Body of pancreas (tissue), 4 donors: ENCODE measurements at regions not wholly inside any gene's neighbourhood (a gene's known extent, or its start where the extent isn't known, plus 50 kb on each side); places are given as distances from the start of the nearest gene placed in this dataset.
"Not testable (repeated sequence)": the region's sequence is repeated elsewhere in the genome, so short reads cannot be mapped to it uniquely, and the experiment has no call there.

Source experiments
- ATAC-seq: fragments of 150-250 bp; one replicate; pipeline ENCODE4 v1.9.1; 2016
- DNase-seq, 4 donors: peaks; one replicate each; pipeline ENCODE4 v3.0.0-alpha.2; 2019
- H3K27ac ChIP-seq, 4 donors: fragments of 200-600 bp; sonication (generic); 1 replicate in 3 of 4; 2 replicates in 1 of 4; pipeline versions ENCODE4 v1.5.1 to v1.6.1; 2016 to 2019; ENCODE audit warnings: mild to moderate bottlenecking in 1 of 4, mixed read lengths in 1 of 4, moderate library complexity in 1 of 4
- H3K27me3 ChIP-seq, 2 donors: fragments of 200-600 bp; sonication (generic); one replicate each; pipeline ENCODE4 v1.6.0; 2016; ENCODE audit warnings: mild to moderate bottlenecking in 1 of 2
- H3K36me3 ChIP-seq, 2 donors: fragments of 200-600 bp; sonication (generic); replicated peaks in 1 of 2; 2 replicates each; pipeline ENCODE4 v1.5.1; 2016; ENCODE audit warnings: low read depth in 2 of 2; ENCODE audit not compliant: insufficient read depth in 1 of 2
- H3K4me1 ChIP-seq: fragments of 200-600 bp; sonication (generic); one replicate; pipeline ENCODE4 v1.6.0; 2016
- H3K4me3 ChIP-seq, 2 donors: fragments of 200-600 bp; sonication (generic); 1 replicate in 1 of 2; 2 replicates in 1 of 2; pipeline ENCODE4 v1.5.1; 2016 to 2019
- H3K9me3 ChIP-seq, 3 donors: fragments of 200-600 bp; sonication (generic); 1 replicate in 2 of 3; 2 replicates in 1 of 3; pipeline ENCODE4 v1.5.1; 2016
- CTCF ChIP-seq, 7 experiments: fragments of 450-650 bp in 4 of 7; fragments of 200-600 bp in 3 of 7; sonication (generic) in 3 of 7; IDR thresholded peaks; one replicate each; pipeline ENCODE4 v1.5.1; 2016 to 2019; ENCODE audit warnings: antibody characterized with exemption in 7 of 7
- POLR2A ChIP-seq, 3 donors: fragments of 450-650 bp; IDR thresholded peaks; one replicate each; pipeline ENCODE4 v1.6.1; 2016; ENCODE audit warnings: antibody characterized with exemption in 3 of 3, mild to moderate bottlenecking in 2 of 3
- WGBS, 2 donors: methylation state at CpG; one replicate each; pipeline ENCODE4 v1.1.5; 2017; 5-methylcytosine and 5-hydroxymethylcytosine counted together
- intact Hi-C: fragments of 100-400 bp; cut with DNase I; formaldehyde crosslinking; loops from one replicate; pipeline ENCODE4 v1.15.1; 2023

GRCh38 chrX:19256986-19257385 lies 86.7 kb upstream of the PDHA1 start:
- 69 to 84% methylated on average over 8 of the region's 8 CpGs for WGBS, 2 donors
- Histone ChIP-seq H3K4me3 (no peak overlapping the region), H3K27me3 (no peaks in the 10 kb centered on the region), H3K27ac (no peak overlapping the region), H3K9me3 (no peaks in the 10 kb centered on the region), H3K4me1 (no peaks in the 10 kb centered on the region), H3K36me3 (no peaks in the 10 kb centered on the region)
- intact Hi-C loops = no loop called here
- DNase-seq (no peak), ATAC-seq (no peak)
- TF ChIP-seq CTCF (IDR thresholded peaks at IDR 0.05) (no peak), POLR2A (IDR thresholded peaks at IDR 0.05) (no peak)

- 73 to 80% methylated on average over 6 to 9 of the region's 10 CpGs for WGBS, 2 donors
- H3K27me3 ChIP-seq, H3K4me3 ChIP-seq, ATAC-seq, DNase-seq, H3K36me3 ChIP-seq, intact Hi-C loops, H3K4me1 ChIP-seq, H3K9me3 ChIP-seq, H3K27ac ChIP-seq: not testable (repeated sequence)
Measured at GRCh38 chrX:19261026-19261425, 82.7 kb upstream of the PDHA1 start.

- Histone ChIP-seq H3K27ac (no peak overlapping the region), H3K4me3 (no peak overlapping the region), H3K36me3 (no peaks in the 10 kb centered on the region), H3K27me3 (no peaks in the 10 kb centered on the region), H3K9me3 (no peaks in the 10 kb centered on the region), H3K4me1 (no peaks in the 10 kb centered on the region)
- intact Hi-C loops = no loop called here
- no peak for DNase-seq
- 60 to 64% methylated on average over 1 of the region's 1 CpG for WGBS, 2 donors
- no peak for ATAC-seq
- TF ChIP-seq CTCF (IDR thresholded peaks at IDR 0.05) = no peak
- no peak for TF ChIP-seq POLR2A (IDR thresholded peaks at IDR 0.05)
Measured at GRCh38 chrX:19270727-19271126, 73.0 kb upstream of the PDHA1 start.

GRCh38 chrX:19272452-19272851 lies 71.3 kb upstream of the PDHA1 start:
- H3K27ac ChIP-seq = no peak overlapping the region
- WGBS, 2 donors = 80 to 83% methylated on average over 2 of the region's 2 CpGs
- intact Hi-C loops = no loop called here
- H3K27me3 ChIP-seq = no peaks in the 10 kb centered on the region
- ATAC-seq (no peak), DNase-seq (no peak)
- TF ChIP-seq POLR2A (IDR thresholded peaks at IDR 0.05) = no peak
- no peak for TF ChIP-seq CTCF (IDR thresholded peaks at IDR 0.05)
- H3K9me3 ChIP-seq = no peaks in the 10 kb centered on the region
- no peak overlapping the region for H3K4me3 ChIP-seq
- H3K36me3 ChIP-seq = no peaks in the 10 kb centered on the region
- no peaks in the 10 kb centered on the region for H3K4me1 ChIP-seq

GRCh38 chrX:19280636-19281035 lies 63.1 kb upstream of the PDHA1 start:
- no peaks in the 10 kb centered on the region for H3K9me3 ChIP-seq
- no peaks in the 10 kb centered on the region for H3K4me1 ChIP-seq
- H3K27me3 ChIP-seq = no peaks in the 10 kb centered on the region
- no peak overlapping the region for H3K27ac ChIP-seq
- H3K4me3 ChIP-seq = no peak overlapping the region
- TF ChIP-seq CTCF (IDR thresholded peaks at IDR 0.05) (no peak), POLR2A (IDR thresholded peaks at IDR 0.05) (no peak)
- ATAC-seq (no peak), DNase-seq (no peak)
- no peaks in the 10 kb centered on the region for H3K36me3 ChIP-seq
- WGBS, 2 donors = 56 to 86% methylated on average over 1 of the region's 1 CpG
- intact Hi-C loops = no loop called here
